ENCODE measurements at regions not wholly inside any gene's neighbourhood (a gene's known extent, or its start where the extent isn't known, plus 50 kb on each side); places are given as distances from the start of the nearest gene placed in this dataset.
"Not testable (repeated sequence)": the region's sequence is repeated elsewhere in the genome, so short reads cannot be mapped to it uniquely, and the experiment has no call there.

DNA sequence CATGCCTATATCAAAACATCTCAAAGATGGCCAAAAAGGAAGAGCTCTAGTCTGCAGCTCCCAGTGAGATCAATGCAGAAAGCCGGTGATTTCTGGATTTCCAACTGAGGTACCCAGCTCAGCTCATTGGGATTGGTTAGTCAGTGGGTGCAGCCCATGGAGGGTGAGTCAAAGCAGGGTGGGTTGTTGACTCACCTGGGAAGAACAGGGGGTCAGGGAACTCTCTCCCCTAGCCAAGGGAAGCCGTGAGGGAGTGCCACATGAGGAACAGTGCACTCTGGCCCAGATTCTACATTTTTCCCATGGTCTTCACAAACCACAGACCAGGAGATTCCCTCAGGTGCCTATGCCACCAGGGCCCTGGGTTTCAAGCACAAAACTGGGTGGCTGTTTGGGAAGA, 57.3 kb upstream of the FGF16 start:
- Histone ChIP-seq H3K27me3 (ENCODE audit: insufficient read depth, low read depth, low read length) (no peaks in the 10 kb centered on the region), H3K36me3 (ENCODE audit: insufficient read depth, low read length) (no peaks in the 10 kb centered on the region), H3K9ac (ENCODE audit: low read length) (no peak overlapping the region), H2AFZ (ENCODE audit: low read depth, low read length) (no peak overlapping the region), H3K4me2 (ENCODE audit: low read length) (no peak overlapping the region), H4K20me1 (ENCODE audit: insufficient read depth) (no peaks in the 10 kb centered on the region), H3K9me2 (ENCODE audit: insufficient read depth, low read length) (no peaks in the 10 kb centered on the region), H3K27ac (ENCODE audit: low read length) (no peak overlapping the region), H3K4me3 (ENCODE audit: low read length) (no peak overlapping the region), H3F3A (ENCODE audit: insufficient read depth, low read length, poor library complexity, severe bottlenecking) (no peaks in the 10 kb centered on the region), H3K79me2 (replicated peaks; ENCODE audit: insufficient read depth, low read length) (no peaks in the 10 kb centered on the region), H3K9me3 (ENCODE audit: low read length) (no peaks in the 10 kb centered on the region)
- no peak for TF ChIP-seq RAD21 (conservative IDR thresholded peaks at IDR 0.05)

DNA sequence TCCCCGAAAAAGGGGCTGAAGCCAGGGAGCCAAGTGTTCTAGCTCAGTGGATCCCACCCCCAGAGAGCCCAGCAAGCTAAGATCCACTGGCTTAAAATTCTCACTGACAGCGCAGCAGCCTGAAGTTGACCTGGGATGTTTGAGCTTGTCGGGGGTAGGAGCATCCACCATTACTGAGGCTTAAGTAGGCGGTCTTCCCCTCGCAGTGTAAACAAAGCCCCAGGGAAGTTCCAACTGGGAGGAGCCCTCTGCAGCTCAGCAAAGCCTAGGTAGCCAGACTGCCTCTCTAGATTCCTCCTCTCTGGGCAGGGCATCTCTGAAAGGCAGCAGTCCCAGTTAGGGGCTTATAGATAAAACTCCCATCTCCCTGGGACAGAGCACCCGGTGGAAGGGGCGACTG, 56.8 kb upstream of the FGF16 start:
- not testable (repeated sequence) for H2AFZ ChIP-seq (ENCODE audit: low read depth, low read length); H3F3A ChIP-seq (ENCODE audit: insufficient read depth, low read length, poor library complexity, severe bottlenecking); H3K27ac ChIP-seq (ENCODE audit: low read length); H3K9ac ChIP-seq (ENCODE audit: low read length); H3K36me3 ChIP-seq (ENCODE audit: insufficient read depth, low read length); H3K9me2 ChIP-seq (ENCODE audit: insufficient read depth, low read length); H4K20me1 ChIP-seq (ENCODE audit: insufficient read depth); H3K79me2 ChIP-seq (replicated peaks; ENCODE audit: insufficient read depth, low read length); H3K27me3 ChIP-seq (ENCODE audit: insufficient read depth, low read depth, low read length); H3K4me3 ChIP-seq (ENCODE audit: low read length); H3K9me3 ChIP-seq (ENCODE audit: low read length); H3K4me2 ChIP-seq (ENCODE audit: low read length)

DNA sequence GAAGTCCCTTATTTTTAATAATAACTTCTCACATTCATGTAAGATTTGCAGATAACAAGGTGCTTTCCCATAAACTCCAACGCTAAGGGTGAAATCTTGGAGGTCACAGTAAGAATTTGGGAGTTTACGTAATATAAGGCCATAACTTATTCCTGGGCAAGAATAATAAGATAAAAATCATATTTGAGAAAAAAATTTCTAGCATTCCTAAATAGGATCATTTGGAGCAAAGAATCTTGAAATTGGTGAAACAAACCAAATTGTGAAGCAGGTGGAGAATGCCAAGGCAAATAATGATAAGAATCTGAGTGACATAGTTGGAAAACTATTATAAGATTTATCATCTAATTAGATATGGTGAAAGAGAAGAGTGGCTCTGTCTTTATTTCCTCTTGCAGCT, 50.4 kb upstream of the FGF16 start:
- H3K27me3 ChIP-seq (ENCODE audit: insufficient read depth, low read depth, low read length): no peaks in the 10 kb centered on the region
- H3F3A ChIP-seq (ENCODE audit: insufficient read depth, low read length, poor library complexity, severe bottlenecking): no peaks in the 10 kb centered on the region
- H3K4me2 ChIP-seq (ENCODE audit: low read length): no peak overlapping the region
- no peak overlapping the region for H3K27ac ChIP-seq (ENCODE audit: low read length)
- no peak overlapping the region for H3K4me3 ChIP-seq (ENCODE audit: low read length)
- TF ChIP-seq, protein P1, sequence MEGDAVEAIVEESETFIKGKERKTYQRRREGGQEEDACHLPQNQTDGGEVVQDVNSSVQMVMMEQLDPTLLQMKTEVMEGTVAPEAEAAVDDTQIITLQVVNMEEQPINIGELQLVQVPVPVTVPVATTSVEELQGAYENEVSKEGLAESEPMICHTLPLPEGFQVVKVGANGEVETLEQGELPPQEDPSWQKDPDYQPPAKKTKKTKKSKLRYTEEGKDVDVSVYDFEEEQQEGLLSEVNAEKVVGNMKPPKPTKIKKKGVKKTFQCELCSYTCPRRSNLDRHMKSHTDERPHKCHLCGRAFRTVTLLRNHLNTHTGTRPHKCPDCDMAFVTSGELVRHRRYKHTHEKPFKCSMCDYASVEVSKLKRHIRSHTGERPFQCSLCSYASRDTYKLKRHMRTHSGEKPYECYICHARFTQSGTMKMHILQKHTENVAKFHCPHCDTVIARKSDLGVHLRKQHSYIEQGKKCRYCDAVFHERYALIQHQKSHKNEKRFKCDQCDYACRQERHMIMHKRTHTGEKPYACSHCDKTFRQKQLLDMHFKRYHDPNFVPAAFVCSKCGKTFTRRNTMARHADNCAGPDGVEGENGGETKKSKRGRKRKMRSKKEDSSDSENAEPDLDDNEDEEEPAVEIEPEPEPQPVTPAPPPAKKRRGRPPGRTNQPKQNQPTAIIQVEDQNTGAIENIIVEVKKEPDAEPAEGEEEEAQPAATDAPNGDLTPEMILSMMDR (IDR thresholded peaks at IDR 0.05; ENCODE audit: poor library complexity, severe bottlenecking): no peak
- TF ChIP-seq, protein P2, sequence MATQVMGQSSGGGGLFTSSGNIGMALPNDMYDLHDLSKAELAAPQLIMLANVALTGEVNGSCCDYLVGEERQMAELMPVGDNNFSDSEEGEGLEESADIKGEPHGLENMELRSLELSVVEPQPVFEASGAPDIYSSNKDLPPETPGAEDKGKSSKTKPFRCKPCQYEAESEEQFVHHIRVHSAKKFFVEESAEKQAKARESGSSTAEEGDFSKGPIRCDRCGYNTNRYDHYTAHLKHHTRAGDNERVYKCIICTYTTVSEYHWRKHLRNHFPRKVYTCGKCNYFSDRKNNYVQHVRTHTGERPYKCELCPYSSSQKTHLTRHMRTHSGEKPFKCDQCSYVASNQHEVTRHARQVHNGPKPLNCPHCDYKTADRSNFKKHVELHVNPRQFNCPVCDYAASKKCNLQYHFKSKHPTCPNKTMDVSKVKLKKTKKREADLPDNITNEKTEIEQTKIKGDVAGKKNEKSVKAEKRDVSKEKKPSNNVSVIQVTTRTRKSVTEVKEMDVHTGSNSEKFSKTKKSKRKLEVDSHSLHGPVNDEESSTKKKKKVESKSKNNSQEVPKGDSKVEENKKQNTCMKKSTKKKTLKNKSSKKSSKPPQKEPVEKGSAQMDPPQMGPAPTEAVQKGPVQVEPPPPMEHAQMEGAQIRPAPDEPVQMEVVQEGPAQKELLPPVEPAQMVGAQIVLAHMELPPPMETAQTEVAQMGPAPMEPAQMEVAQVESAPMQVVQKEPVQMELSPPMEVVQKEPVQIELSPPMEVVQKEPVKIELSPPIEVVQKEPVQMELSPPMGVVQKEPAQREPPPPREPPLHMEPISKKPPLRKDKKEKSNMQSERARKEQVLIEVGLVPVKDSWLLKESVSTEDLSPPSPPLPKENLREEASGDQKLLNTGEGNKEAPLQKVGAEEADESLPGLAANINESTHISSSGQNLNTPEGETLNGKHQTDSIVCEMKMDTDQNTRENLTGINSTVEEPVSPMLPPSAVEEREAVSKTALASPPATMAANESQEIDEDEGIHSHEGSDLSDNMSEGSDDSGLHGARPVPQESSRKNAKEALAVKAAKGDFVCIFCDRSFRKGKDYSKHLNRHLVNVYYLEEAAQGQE (IDR thresholded peaks at IDR 0.05; ENCODE audit: borderline replicate concordance): no peak
- TF ChIP-seq MXI1 (conservative IDR thresholded peaks at IDR 0.05; ENCODE audit: poor library complexity, severe bottlenecking) (no peak), POLR2AphosphoS5 (IDR thresholded peaks at IDR 0.05) (no peak), EP300 (conservative IDR thresholded peaks at IDR 0.05; ENCODE audit: poor library complexity, severe bottlenecking) (no peak), EZH2 (IDR thresholded peaks at IDR 0.05; ENCODE audit: borderline replicate concordance, insufficient read depth, low read length, poor library complexity, severe bottlenecking) (no peak), RAD21 (conservative IDR thresholded peaks at IDR 0.05) (no peak), TAF1 (IDR thresholded peaks at IDR 0.05; ENCODE audit: low read depth) (no peak), SMC3 (conservative IDR thresholded peaks at IDR 0.05; ENCODE audit: poor library complexity) (no peak)
- H3K9me2 ChIP-seq (ENCODE audit: insufficient read depth, low read length): no peaks in the 10 kb centered on the region
- no peaks in the 10 kb centered on the region for H3K79me2 ChIP-seq (replicated peaks; ENCODE audit: insufficient read depth, low read length)
- H3K36me3 ChIP-seq (ENCODE audit: insufficient read depth, low read length): no peaks in the 10 kb centered on the region
- H3K9ac ChIP-seq (ENCODE audit: low read length): no peak overlapping the region
- no peak overlapping the region for H2AFZ ChIP-seq (ENCODE audit: low read depth, low read length)
- H3K9me3 ChIP-seq (ENCODE audit: low read length): no peaks in the 10 kb centered on the region
- no peaks in the 10 kb centered on the region for H4K20me1 ChIP-seq (ENCODE audit: insufficient read depth)

Small RNA genes in the stretch of these regions (small RNA-seq; reads per million reads assigned to genes)
- gene MIR325 (0 to 0.10 (median 0) reads per million in 3 experiments), gene RNA5SP509 (0 reads per million in 3 experiments)

Measured in neural cell (in vitro differentiated cells).